ENCODE measurements at regions not wholly inside any gene's neighbourhood (a gene's known extent, or its start where the extent isn't known, plus 50 kb on each side); places are given as distances from the start of the nearest gene placed in this dataset.

DNA sequence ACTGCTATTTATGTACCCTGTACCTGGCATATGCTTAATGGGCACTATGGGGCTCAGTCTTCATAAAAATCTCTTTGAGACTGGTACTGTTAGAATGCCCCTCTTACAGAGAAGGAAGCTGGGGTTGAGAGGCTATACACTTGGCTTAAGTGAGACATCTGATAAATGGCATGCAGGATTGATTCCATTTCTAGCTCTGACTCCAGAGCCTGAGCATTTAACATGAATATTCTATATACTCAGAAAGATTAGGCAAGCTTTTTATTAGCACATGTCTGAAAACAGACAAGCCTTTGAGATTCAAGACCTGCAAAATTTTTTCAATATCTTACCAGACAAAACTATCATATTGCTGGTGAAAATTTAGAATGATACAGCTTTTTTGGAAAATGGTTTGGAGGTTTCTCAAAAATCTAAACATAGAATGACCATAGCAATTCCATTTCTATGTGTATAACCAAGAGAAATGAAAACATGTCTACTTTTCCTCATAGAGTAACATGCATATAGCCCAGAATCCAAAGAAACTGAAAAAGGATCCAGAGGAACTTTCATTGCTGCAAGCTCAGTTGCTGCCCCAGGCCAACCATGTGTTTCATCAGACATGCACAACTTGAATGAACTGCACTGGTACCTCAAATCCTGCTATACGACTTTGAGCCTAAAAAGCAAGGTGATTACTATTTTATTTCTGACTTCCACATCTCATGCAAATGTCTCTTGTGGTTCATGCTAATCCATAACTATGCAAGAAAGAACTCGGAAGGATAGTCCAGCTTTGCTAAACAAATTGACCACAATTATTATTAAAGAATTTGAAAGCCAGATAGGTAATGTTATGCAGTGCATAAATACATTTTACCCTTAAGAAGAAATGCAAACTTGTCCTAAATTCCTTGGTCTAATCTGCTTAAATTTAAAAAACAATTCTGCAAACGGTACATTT is 389.0 kb upstream of the GRIA1 start:
- no peak for TF ChIP-seq ZFP36 (IDR thresholded peaks at IDR 0.05; ENCODE audit: borderline replicate concordance, partially characterized antibody)
- no peak for TF ChIP-seq E2F6 (IDR thresholded peaks at IDR 0.05; ENCODE audit: borderline replicate concordance, low read depth)
- TF ChIP-seq, protein P1, sequence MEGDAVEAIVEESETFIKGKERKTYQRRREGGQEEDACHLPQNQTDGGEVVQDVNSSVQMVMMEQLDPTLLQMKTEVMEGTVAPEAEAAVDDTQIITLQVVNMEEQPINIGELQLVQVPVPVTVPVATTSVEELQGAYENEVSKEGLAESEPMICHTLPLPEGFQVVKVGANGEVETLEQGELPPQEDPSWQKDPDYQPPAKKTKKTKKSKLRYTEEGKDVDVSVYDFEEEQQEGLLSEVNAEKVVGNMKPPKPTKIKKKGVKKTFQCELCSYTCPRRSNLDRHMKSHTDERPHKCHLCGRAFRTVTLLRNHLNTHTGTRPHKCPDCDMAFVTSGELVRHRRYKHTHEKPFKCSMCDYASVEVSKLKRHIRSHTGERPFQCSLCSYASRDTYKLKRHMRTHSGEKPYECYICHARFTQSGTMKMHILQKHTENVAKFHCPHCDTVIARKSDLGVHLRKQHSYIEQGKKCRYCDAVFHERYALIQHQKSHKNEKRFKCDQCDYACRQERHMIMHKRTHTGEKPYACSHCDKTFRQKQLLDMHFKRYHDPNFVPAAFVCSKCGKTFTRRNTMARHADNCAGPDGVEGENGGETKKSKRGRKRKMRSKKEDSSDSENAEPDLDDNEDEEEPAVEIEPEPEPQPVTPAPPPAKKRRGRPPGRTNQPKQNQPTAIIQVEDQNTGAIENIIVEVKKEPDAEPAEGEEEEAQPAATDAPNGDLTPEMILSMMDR (IDR thresholded peaks at IDR 0.05), result no peak
- TF ChIP-seq RARB (CRISPR knock-in tag; IDR thresholded peaks at IDR 0.05), result no peak
- TF ChIP-seq POLR2A (IDR thresholded peaks at IDR 0.05; ENCODE audit: low read length), result no peak
- TF ChIP-seq CEBPB (IDR thresholded peaks at IDR 0.05), result no peak
- no peak for TF ChIP-seq JUN (IDR thresholded peaks at IDR 0.05)
- TF ChIP-seq BCL3 (IDR thresholded peaks at IDR 0.05), result no peak
- TF ChIP-seq, protein P2, sequence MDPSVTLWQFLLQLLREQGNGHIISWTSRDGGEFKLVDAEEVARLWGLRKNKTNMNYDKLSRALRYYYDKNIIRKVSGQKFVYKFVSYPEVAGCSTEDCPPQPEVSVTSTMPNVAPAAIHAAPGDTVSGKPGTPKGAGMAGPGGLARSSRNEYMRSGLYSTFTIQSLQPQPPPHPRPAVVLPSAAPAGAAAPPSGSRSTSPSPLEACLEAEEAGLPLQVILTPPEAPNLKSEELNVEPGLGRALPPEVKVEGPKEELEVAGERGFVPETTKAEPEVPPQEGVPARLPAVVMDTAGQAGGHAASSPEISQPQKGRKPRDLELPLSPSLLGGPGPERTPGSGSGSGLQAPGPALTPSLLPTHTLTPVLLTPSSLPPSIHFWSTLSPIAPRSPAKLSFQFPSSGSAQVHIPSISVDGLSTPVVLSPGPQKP (IDR thresholded peaks at IDR 0.05; ENCODE audit: low read depth, low read length), result no peak
